ENCODE measurements at regions not wholly inside any gene's neighbourhood (a gene's known extent, or its start where the extent isn't known, plus 50 kb on each side); places are given as distances from the start of the nearest gene placed in this dataset.

DNA sequence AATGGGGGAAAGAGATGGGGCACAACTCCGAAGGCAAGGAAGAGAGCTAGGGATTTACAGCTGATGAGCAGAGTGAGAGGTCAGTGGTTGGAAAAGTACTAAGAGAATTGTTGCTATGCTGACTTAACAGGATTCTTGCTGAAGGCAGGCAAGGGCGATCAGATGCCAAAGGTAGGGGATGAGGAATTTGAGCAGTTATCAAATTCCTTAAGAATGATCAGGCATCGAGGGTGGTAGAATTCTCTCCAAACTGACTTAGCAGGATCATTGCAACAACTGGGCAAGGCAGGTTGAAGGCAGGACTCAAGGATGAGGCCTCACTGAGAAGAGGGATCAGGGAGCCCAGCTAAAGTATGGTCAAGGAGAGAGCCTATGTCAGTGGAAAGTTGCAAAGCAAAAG, 171.0 kb downstream of the HSD17B3 start:
- peaks cover 2% of the 10 kb centered on the region for H3K27me3 Mint-ChIP-seq
- peaks cover 10% of the 10 kb centered on the region for H3K36me3 Mint-ChIP-seq
- peaks cover 1% of the 10 kb centered on the region for H3K4me1 Mint-ChIP-seq (ENCODE audit: low read depth)
- H3K27ac Mint-ChIP-seq: no peak overlapping the region
- H3K9me3 Mint-ChIP-seq (ENCODE audit: low read depth): peaks cover 8% of the 10 kb centered on the region
- H3K4me3 Mint-ChIP-seq: no peak overlapping the region

DNA sequence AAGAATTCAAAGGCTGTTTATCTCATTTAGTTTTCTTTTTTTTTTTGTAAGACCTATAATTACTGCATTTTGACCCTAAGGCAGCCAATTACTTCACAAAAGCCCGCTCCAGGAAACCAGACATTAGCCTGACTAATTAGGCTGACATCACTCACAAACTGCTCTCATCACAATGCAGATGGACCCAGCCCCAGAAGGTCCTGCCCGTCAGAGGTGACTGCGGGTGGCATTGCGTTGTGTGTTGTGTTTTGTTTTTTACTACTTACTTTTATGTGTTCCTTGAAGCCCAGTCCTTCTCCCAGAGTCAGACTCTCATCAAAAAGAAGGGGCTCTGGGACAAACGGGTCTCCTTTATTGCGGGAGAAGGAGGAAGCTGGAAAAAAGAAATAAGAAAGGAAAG, 172.2 kb downstream of the HSD17B3 start:
- peaks cover 10% of the 10 kb centered on the region for H3K36me3 Mint-ChIP-seq
- peaks cover 2% of the 10 kb centered on the region for H3K27me3 Mint-ChIP-seq
- no peak overlapping the region for H3K4me3 Mint-ChIP-seq
- H3K27ac Mint-ChIP-seq: no peak overlapping the region
- H3K4me1 Mint-ChIP-seq (ENCODE audit: low read depth): no peaks in the 10 kb centered on the region
- H3K9me3 Mint-ChIP-seq (ENCODE audit: low read depth): peaks cover 8% of the 10 kb centered on the region

DNA sequence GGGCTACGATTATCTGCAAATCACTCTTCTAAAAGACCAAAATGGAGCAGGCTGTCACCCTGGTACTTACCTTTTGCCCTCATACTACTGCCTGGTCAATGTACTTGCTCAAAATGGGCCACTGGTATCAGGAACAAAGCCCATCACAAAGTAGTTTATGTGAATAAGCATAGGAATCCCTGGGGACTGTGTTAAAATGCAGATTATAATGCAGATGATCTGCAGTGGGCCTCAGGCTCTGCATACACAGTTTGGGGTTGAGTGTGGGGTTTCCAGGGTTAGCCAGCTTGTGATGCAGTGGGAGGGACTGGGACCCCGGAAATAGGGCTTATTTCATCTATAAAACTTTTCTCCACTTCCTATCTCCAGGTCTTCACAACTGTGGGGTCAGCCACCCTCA, 173.1 kb downstream of the HSD17B3 start:
- Mint-ChIP-seq H3K27me3 (peaks cover 2% of the 10 kb centered on the region), H3K4me1 (ENCODE audit: low read depth) (no peaks in the 10 kb centered on the region), H3K4me3 (no peak overlapping the region), H3K27ac (no peak overlapping the region), H3K9me3 (ENCODE audit: low read depth) (peaks cover 8% of the 10 kb centered on the region), H3K36me3 (peaks cover 10% of the 10 kb centered on the region)

DNA sequence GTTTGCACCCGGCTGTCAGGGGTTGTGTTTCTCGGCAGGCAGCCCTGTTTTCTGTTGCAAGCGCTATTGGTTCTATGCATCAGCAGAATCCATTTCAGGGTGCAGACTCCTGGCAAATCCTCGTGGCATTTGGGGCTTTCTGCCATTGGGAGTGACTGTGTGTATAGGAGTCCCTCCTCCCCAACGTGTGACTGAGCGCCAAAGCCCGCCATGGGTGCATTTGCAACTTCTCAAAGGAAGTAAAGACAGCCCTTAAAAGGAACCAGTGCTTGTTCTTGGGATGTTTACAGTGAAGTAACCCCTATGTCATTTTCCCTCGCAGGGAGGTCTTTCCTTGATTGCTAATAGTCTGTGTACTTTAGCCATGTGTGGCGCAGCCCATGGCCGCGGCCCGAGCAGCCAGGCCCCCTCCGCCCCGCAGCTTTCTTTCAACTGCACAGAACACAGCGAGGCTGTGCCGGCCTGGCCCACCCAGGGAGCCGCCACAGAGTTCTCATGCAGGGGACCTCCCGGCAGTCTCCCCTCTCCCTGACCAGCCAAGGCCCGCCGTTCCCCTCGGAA, 175.6 kb downstream of the HSD17B3 start:
- Mint-ChIP-seq H3K27ac (no peak overlapping the region), H3K9me3 (ENCODE audit: low read depth) (no peaks in the 10 kb centered on the region), H3K4me3 (no peak overlapping the region), H3K36me3 (no peaks in the 10 kb centered on the region), H3K4me1 (ENCODE audit: low read depth) (no peaks in the 10 kb centered on the region), H3K27me3 (no peaks in the 10 kb centered on the region)

DNA sequence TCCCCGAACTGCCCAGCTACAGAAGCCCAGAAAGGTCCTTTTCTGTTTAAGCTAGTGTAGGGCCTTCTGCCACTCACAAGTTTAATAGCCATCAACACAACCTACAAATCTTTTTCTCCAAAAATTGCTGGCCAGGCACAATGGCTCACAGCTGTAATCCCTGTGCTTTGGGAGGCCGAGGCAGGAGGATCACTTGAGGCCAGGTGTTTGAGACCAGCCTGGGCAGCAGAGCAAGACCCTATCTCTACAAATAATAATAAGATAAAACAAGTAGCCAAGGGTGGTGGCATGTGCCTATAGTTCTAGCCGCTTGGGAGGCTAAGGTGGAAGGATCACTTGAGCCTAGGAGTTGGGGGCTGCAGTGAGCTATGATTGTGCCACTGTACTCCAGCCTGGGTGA, 176.4 kb downstream of the HSD17B3 start:
- no peaks in the 10 kb centered on the region for H3K36me3 Mint-ChIP-seq
- peaks cover under 1% of the 10 kb centered on the region for H3K27me3 Mint-ChIP-seq
- no peaks in the 10 kb centered on the region for H3K9me3 Mint-ChIP-seq (ENCODE audit: low read depth)
- H3K4me3 Mint-ChIP-seq: no peak overlapping the region
- no peak overlapping the region for H3K27ac Mint-ChIP-seq
- H3K4me1 Mint-ChIP-seq (ENCODE audit: low read depth): peaks cover 5% of the 10 kb centered on the region

DNA sequence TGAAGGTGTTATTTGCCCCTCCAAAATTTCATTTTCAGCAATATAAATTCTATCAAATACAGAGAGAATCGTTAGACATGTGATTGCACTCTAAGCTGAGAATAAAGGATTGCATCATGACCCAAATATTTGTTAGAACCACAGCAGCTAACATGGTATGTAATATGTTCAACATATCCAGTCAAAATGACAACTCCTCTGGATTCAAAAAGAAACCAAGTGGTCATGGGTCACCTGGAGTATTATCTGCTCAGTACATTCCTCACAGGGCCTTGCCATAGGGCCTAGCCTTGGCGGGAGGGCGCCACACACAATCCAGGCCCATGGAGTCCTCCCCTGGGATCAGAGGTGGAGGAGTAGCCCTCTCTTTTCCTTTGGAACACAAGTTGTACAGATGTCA, 179.2 kb downstream of the HSD17B3 start:
- no peak overlapping the region for H3K4me3 Mint-ChIP-seq
- H3K27me3 Mint-ChIP-seq: peaks cover 2% of the 10 kb centered on the region

DNA sequence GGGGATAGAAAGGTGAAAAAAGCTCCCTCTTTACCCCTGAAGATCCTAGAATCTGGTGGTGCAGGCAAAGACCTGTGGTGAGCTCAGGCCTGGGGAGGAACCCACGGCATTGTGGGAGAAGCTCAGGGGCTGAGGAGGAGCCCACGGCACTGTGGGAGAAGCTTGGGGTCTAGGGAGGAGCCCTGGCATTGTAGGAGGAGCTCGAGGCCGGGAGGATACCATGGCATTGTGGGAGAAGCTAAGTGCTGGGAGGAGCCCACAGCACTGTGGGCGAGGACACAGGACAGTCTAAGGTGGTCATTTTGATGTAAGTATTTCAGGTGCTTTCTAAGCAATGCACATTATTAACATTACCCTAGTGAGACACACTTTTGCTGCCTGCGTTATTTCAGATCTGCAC, 179.7 kb downstream of the HSD17B3 start:
- Mint-ChIP-seq H3K27ac (no peak overlapping the region), H3K36me3 (peaks cover 3% of the 10 kb centered on the region), H3K9me3 (ENCODE audit: low read depth) (no peaks in the 10 kb centered on the region), H3K27me3 (peaks cover 2% of the 10 kb centered on the region), H3K4me3 (no peak overlapping the region), H3K4me1 (ENCODE audit: low read depth) (peaks cover 6% of the 10 kb centered on the region)

More for the DNA sequence above, 179.2 kb downstream of the HSD17B3 start:
- Mint-ChIP-seq H3K36me3 (peaks cover 3% of the 10 kb centered on the region), H3K27ac (no peak overlapping the region), H3K4me1 (ENCODE audit: low read depth) (peaks cover 6% of the 10 kb centered on the region), H3K9me3 (ENCODE audit: low read depth) (no peaks in the 10 kb centered on the region)

DNA sequence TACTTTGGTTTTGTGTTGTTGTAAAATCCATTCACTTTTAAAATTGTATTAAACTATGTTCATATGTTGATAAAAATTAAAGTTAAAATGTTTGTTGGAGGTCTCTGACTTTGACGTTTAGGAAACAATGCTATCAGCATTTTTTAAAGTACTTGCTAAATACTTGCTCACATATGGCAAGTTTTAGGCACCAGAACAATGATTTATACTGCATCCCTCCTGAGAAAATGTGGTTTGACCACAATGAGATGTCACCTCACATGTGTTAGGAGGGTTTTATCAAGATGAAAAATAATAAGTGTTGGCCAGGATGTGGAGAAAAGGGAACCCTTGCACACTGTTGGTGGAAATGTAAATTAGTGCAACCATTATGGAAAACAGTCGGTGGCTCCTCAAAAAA, 180.8 kb downstream of the HSD17B3 start:
- H3K4me3 Mint-ChIP-seq: no peak overlapping the region
- H3K4me1 Mint-ChIP-seq (ENCODE audit: low read depth): peaks cover 6% of the 10 kb centered on the region
- H3K27me3 Mint-ChIP-seq: peaks cover 2% of the 10 kb centered on the region
- peaks cover 3% of the 10 kb centered on the region for H3K36me3 Mint-ChIP-seq
- H3K9me3 Mint-ChIP-seq (ENCODE audit: low read depth): no peaks in the 10 kb centered on the region
- H3K27ac Mint-ChIP-seq: no peak overlapping the region

DNA sequence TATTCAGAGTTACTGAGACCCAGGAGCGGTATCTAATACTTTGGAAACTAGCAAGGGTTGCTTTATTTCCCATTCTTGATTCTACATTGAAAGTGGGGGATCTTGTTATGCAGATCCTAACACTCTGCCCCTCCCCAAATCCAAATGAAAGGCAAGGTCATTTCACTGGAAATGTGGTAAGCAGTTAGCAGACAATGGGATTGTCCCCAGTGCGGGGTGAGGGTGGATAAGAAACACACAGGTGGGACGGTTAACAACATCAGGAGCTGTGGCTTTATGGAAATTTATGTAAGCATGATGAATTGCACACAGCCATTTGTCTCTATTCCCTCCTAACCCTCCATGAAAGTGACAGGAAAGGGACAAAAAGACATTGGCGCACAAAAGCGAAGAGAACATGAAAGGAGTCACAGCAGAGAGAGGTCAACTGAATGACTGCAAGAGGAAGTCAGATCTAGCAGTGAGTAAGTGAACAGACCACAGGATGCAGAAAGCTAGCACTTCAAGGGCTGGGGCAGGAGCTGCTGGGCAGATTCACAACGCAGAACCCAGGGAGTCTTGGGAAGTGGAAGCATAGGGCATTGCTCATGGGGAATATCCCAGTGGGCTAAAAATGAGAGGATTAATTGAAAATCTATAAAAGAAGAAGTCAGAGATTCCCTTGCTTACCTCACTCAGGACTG, 184.4 kb downstream of the HSD17B3 start:
- no peak overlapping the region for H3K4me3 Mint-ChIP-seq
- H3K27ac Mint-ChIP-seq: no peak overlapping the region
- peaks cover 6% of the 10 kb centered on the region for H3K4me1 Mint-ChIP-seq (ENCODE audit: low read depth)
- H3K9me3 Mint-ChIP-seq (ENCODE audit: low read depth): no peaks in the 10 kb centered on the region
- H3K27me3 Mint-ChIP-seq: peaks cover 4% of the 10 kb centered on the region
- peaks cover 3% of the 10 kb centered on the region for H3K36me3 Mint-ChIP-seq

DNA sequence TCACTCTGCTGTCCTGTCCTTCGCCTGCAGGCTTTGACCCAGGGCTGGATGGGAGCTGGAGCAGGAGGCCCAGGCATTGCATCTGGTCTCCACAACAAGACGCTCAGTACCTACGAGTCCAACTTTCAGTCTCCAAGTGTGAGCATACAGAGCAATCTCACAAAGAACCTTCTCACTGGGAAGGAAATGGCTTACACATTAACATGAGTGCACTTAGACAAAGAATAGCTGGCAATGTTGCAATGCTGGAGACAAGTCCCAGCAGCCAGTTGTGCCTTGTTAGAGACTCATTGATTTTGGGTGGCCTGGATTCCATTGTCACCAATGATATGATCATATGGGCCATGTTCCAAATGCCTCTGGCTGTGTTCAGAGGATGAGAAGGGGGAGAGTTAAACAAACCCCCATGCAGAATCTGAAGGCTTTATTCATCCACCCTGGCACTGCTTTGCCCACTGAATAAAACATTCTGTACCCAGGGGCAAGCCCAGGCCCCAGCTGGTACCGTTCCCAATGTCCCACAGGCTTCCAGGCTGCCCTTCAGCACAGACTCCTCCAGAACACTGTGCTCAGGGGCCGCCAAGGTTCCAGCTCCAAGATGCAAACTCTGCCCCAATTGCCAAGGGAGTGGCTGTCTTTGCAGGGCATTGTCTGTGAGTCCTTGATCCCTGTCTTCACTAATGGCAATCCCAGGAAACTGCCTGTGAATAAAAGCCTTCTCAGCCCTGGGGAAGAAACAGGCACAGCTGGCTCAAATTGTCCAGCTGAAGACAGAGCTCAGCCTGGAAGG, 185.5 kb downstream of the HSD17B3 start:
- H3K9me3 Mint-ChIP-seq (ENCODE audit: low read depth): no peaks in the 10 kb centered on the region
- H3K27ac Mint-ChIP-seq: no peak overlapping the region
- H3K4me3 Mint-ChIP-seq: no peak overlapping the region
- peaks cover 3% of the 10 kb centered on the region for H3K36me3 Mint-ChIP-seq
- H3K27me3 Mint-ChIP-seq: peaks cover 4% of the 10 kb centered on the region
- peaks cover 6% of the 10 kb centered on the region for H3K4me1 Mint-ChIP-seq (ENCODE audit: low read depth)

DNA sequence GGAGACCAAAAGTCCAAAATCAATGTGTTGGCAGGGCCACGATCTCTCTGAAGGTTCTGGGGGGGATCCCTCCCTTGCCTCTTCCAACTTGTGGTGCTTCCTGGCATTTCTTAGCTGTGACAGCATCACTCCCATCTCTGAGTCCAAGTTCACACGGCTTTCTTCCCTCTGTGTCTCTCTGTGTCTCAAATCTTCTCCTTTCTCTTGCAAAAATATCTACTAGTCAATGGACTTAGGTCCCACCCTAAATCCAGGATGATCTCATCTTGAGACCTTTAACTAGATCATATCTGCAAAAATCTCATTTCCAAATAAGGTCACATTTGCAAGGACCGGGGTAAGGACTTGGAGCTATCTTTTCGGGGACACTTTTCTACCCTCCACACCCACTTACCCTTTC, 186.1 kb downstream of the HSD17B3 start:
- H3K4me3 Mint-ChIP-seq: no peak overlapping the region
- peaks cover 4% of the 10 kb centered on the region for H3K27me3 Mint-ChIP-seq

DNA sequence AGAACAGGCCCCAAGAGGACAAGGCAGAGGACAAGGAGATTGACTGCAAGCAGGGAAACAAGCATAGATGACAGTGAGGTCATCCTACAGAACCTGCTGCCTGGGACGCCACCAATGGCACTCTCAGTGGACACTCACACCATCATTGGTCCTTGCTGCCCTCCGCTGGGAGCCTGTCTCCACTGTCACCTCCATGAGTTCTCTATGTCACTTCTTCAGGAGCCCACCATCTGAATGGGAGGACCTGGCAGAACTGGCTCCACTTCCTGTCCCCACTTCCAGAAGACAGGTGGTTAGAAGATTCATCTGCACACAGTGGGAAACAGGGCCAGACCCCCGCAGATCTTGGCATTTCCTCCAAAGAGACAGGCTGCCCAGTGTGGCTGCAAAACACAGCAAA, 188.9 kb downstream of the HSD17B3 start:
- H3K4me1 Mint-ChIP-seq (ENCODE audit: low read depth): no peaks in the 10 kb centered on the region
- H3K36me3 Mint-ChIP-seq: no peaks in the 10 kb centered on the region
- no peak overlapping the region for H3K27ac Mint-ChIP-seq
- H3K4me3 Mint-ChIP-seq: no peak overlapping the region
- no peaks in the 10 kb centered on the region for H3K9me3 Mint-ChIP-seq (ENCODE audit: low read depth)
- peaks cover 6% of the 10 kb centered on the region for H3K27me3 Mint-ChIP-seq

More for the DNA sequence above, 186.1 kb downstream of the HSD17B3 start:
- Mint-ChIP-seq H3K9me3 (ENCODE audit: low read depth) (no peaks in the 10 kb centered on the region), H3K27ac (no peak overlapping the region), H3K36me3 (peaks cover 3% of the 10 kb centered on the region), H3K4me1 (ENCODE audit: low read depth) (peaks cover 3% of the 10 kb centered on the region)

DNA sequence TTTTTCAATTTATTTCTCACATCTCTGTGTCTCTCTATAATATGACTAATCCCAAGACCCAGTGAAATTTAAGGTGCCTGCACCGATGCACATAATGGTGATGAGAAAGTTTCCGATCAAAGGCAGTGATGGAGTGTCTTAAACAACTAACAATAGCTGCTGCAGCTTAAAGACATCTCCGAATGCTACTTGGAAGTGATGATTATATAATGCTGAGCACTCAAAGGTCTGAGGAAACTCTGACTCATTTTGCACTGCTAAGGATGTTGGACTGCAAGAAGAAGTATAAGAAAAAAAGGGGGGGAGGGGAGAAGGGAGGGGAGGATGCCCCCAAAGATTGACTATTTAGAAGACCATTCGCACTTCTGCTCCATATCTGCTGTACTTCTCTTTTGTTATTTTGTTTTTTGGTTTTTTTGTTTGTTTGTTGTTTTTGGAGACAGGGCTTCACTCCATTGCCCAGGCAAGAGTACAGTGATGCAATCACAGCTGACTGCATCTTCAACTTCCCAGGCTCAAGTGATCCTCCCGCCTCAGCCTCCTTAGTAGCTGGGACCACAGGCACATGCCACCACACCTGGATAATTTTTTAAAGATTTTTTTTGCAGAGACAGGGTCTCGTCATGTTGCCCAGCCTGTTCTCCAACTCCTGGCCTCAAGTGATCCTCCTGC, 192.2 kb downstream of the HSD17B3 start:
- Mint-ChIP-seq H3K36me3 (peaks cover 9% of the 10 kb centered on the region), H3K4me3 (no peak overlapping the region), H3K27ac (no peak overlapping the region), H3K27me3 (peaks cover 4% of the 10 kb centered on the region), H3K4me1 (ENCODE audit: low read depth) (no peaks in the 10 kb centered on the region), H3K9me3 (ENCODE audit: low read depth) (peaks cover 5% of the 10 kb centered on the region)

DNA sequence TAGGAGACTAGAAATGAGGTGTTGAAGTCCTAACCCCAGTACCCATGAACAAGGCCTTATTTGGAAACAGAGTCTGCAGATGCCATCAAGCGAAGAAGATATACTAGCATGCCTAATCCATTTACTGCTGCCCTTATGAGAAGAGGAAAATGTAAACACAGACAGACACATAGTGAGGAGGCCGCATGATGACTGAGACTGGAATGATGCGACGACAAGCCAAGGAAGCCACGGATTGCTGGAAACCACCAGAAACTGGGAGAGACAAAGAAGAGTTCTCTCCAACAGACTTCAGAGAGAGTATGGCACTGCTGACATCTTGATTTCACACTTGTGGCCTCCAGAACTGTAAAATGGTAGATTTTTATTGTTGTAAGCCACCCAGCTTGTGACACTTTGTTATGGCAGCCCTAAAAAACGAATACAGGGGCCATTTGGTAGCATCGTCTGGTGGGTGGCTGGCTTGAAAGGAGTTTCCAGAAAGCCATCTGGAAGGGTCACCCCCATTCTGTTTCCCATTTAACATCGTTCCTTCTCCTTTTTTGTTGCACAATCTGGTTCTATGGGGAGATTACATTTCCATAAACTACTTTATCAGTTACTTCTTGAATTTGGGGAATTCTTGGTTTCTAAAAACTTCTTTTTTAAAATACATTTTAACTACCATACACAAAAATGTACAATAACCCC, 193.1 kb downstream of the HSD17B3 start:
- H3K36me3 Mint-ChIP-seq: peaks cover 10% of the 10 kb centered on the region
- no peak overlapping the region for H3K27ac Mint-ChIP-seq
- H3K4me3 Mint-ChIP-seq: no peak overlapping the region
- no peaks in the 10 kb centered on the region for H3K4me1 Mint-ChIP-seq (ENCODE audit: low read depth)
- peaks cover 14% of the 10 kb centered on the region for H3K9me3 Mint-ChIP-seq (ENCODE audit: low read depth)
- peaks cover 4% of the 10 kb centered on the region for H3K27me3 Mint-ChIP-seq
